ENCODE measurements at regions not wholly inside any gene's neighbourhood (a gene's known extent, or its start where the extent isn't known, plus 50 kb on each side); places are given as distances from the start of the nearest gene placed in this dataset.
"Not testable (repeated sequence)": the region's sequence is repeated elsewhere in the genome, so short reads cannot be mapped to it uniquely, and the experiment has no call there.

DNA sequence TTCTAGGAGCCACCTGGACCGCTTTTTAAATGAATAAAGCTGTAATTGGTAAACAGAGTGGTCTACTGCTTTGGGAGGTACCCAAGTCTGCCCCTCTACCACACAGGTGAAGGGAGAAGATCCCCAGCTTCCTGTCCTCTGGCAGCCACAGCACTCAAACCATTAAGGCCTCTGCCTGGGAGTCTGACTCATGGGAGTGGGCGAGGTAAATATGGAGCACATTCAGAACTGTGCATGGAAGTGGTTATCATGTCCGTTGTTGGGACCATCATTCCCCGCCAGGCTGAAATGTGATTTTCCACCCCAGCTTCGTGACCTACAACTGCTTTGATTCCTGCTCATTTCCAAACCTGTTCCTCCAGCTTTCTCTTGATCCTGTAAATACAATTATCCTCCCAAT is 59.5 kb upstream of the ALDH1B1 start:
- Histone ChIP-seq H3K36me3 (ENCODE audit: low read depth) (no peaks in the 10 kb centered on the region), H3K4me3 (no peak overlapping the region), H3K4me1 (ENCODE audit: low read depth) (no peaks in the 10 kb centered on the region), H3K9me3 (no peaks in the 10 kb centered on the region)
- intact Hi-C loops (cut with DNase I, micrococcal nuclease), result no loop called here
- DNase-seq (no peak), ATAC-seq (no peak)
- TF ChIP-seq CTCF (IDR thresholded peaks at IDR 0.05), result no peak

GRCh38 chr9:38332625-38333024 is 59.9 kb upstream of the ALDH1B1 start:
- H3K9me3 ChIP-seq, result no peaks in the 10 kb centered on the region
- no peak overlapping the region for H3K4me3 ChIP-seq
- no peak for TF ChIP-seq CTCF (IDR thresholded peaks at IDR 0.05)
- intact Hi-C loops (cut with DNase I, micrococcal nuclease), result no loop called here
- DNase-seq (no peak), ATAC-seq (no peak)
- no peaks in the 10 kb centered on the region for H3K36me3 ChIP-seq (ENCODE audit: low read depth)
- no peaks in the 10 kb centered on the region for H3K4me1 ChIP-seq (ENCODE audit: low read depth)

GRCh38 chr9:38331141-38331540 is 61.4 kb upstream of the ALDH1B1 start:
- ATAC-seq (no peak), DNase-seq (no peak)
- Histone ChIP-seq H3K4me3 (no peak overlapping the region), H3K36me3 (ENCODE audit: low read depth) (no peaks in the 10 kb centered on the region), H3K4me1 (ENCODE audit: low read depth) (no peaks in the 10 kb centered on the region), H3K9me3 (no peaks in the 10 kb centered on the region)
- intact Hi-C loops (cut with DNase I, micrococcal nuclease), result no loop called here
- TF ChIP-seq CTCF (IDR thresholded peaks at IDR 0.05), result no peak

DNA sequence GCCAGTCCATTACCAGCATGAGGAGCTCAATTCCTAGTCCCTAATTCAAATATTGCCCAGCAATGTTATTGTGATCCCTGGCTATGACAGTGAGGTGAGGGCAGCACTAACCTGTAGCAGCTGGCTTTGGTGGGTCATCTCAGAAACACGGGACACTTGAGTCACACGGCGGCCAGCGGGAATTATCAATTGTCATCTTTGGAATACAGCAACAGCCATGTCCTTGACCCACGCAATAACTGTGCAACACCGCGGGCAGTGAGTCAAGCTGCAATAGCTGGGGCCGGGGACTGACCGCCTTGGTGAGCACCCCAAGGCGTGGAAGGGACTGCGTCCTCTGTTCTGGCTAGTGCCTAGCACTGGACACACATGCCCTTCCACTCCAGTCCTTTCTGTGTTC is 62.5 kb upstream of the ALDH1B1 start:
- DNase-seq (no peak), ATAC-seq (no peak)
- Histone ChIP-seq H3K36me3 (ENCODE audit: low read depth) (no peaks in the 10 kb centered on the region), H3K4me1 (ENCODE audit: low read depth) (no peaks in the 10 kb centered on the region), H3K9me3 (no peaks in the 10 kb centered on the region), H3K4me3 (no peak overlapping the region)
- intact Hi-C loops (cut with DNase I, micrococcal nuclease), result no loop called here
- TF ChIP-seq CTCF (IDR thresholded peaks at IDR 0.05), result no peak

- H3K36me3 ChIP-seq (ENCODE audit: low read depth), result no peaks in the 10 kb centered on the region
- DNase-seq, result no peak
- no peak for ATAC-seq
- no peaks in the 10 kb centered on the region for H3K9me3 ChIP-seq
- no peak for TF ChIP-seq CTCF (IDR thresholded peaks at IDR 0.05)
- intact Hi-C loops (cut with DNase I, micrococcal nuclease), result no loop called here
- H3K4me1 ChIP-seq (ENCODE audit: low read depth), result no peaks in the 10 kb centered on the region
- no peak overlapping the region for H3K4me3 ChIP-seq
These were observed 63.7 kb upstream of the ALDH1B1 start for GRCh38 chr9:38328765-38329164.

- H3K36me3 ChIP-seq (ENCODE audit: low read depth), result no peaks in the 10 kb centered on the region
- H3K9me3 ChIP-seq, result no peaks in the 10 kb centered on the region
- H3K4me1 ChIP-seq (ENCODE audit: low read depth), result no peaks in the 10 kb centered on the region
- ATAC-seq (no peak), DNase-seq (no peak)
- intact Hi-C loops (cut with DNase I, micrococcal nuclease), result no loop called here
- TF ChIP-seq CTCF (IDR thresholded peaks at IDR 0.05), result no peak
- no peak overlapping the region for H3K4me3 ChIP-seq
These were observed 66.4 kb upstream of the ALDH1B1 start for GRCh38 chr9:38326122-38326521.

GRCh38 chr9:38324213-38324612 is 68.3 kb upstream of the ALDH1B1 start:
- H3K36me3 ChIP-seq (ENCODE audit: low read depth); ATAC-seq; intact Hi-C loops (cut with DNase I, micrococcal nuclease); DNase-seq; H3K4me3 ChIP-seq; H3K4me1 ChIP-seq (ENCODE audit: low read depth); H3K9me3 ChIP-seq: not testable (repeated sequence)

All from mucosa of descending colon (tissue), 3 donors.